Astrocyte of the cerebellum (primary cell): ENCODE measurements at regions not wholly inside any gene's neighbourhood (a gene's known extent, or its start where the extent isn't known, plus 50 kb on each side); places are given as distances from the start of the nearest gene placed in this dataset.

Experiments used
- DNase-seq: peaks from one replicate; pipeline ENCODE4 v3.0.0-alpha.2; 2011; ENCODE audit warnings: low read depth
- H3K4me3 ChIP-seq: 2 replicates; pipeline ENCODE4 v1.5.1; 2011; ENCODE audit warnings: mild to moderate bottlenecking, low read depth, low read length, moderate library complexity
- CTCF ChIP-seq: IDR thresholded peaks from 2 replicates; pipeline ENCODE4 v1.5.1; 2012; ENCODE audit warnings: low read length, low read depth, moderate library complexity, mild to moderate bottlenecking; ENCODE audit errors: missing control alignments
- in situ Hi-C: cut with HindIII; loops from 2 replicates; pipeline ENCODE4 v1.10.0; 2017; ENCODE audit warnings: low sequenced_read_pairs

DNA sequence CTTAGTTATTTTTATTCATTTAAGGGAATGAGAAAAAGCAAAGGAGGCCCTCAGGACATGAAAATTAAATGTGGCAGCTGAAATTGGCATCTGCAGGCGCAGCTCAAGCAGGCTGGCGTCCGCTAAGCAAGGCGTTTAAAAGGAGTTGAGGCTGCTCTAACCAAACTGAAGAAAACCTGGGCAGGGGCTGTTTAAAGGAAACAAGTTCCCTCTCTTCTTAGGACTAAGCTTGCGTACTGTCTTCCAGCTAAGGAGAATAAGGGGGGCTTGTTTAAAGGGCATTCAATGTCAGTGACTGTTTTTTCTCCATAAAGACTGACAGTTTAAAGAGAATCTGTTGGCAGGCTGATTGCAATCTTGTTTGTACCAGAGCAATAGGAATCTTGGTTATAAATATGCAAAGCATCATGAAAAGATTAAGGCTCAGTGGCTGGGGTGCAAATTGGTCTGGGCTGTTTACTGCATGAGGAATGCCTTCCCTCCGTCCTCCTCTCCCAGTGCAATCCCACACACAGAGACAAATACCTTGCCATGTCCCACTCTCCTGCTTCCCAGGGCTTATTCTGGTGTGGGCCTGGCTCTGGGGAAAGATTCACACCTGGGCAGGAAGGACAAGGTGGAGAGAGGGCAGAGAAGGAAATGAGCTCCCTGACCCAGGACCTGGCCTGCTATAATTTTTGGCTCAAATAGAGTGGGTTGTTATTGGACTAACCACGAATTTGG is 85.9 kb upstream of the LIFR start:
- in situ Hi-C loops: no loop called here
- no peak for TF ChIP-seq CTCF
- no peak overlapping the region for H3K4me3 ChIP-seq
- no peak for DNase-seq

DNA sequence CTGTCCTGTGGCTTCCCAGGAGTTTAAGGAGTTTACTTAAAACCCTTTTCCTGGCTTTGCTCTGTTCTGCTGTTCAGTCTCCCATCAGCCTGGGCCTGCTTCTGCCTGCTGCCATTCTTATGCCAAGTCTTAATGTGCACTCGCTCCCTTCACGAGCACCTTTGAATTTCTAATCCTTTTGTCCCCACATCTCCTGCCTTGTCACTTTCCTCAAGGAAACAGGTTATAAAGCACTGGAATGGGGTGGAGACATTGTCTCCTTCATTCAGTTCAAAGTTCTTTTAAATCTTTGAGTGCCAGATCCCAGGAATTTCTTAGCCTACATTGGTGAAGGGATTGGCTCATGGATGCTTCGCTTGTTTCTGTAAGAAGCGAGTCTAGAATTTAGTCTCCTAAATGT is 87.2 kb upstream of the LIFR start:
- no peak overlapping the region for H3K4me3 ChIP-seq
- no peak for DNase-seq
- TF ChIP-seq CTCF: no peak
- in situ Hi-C loops: no loop called here

DNA sequence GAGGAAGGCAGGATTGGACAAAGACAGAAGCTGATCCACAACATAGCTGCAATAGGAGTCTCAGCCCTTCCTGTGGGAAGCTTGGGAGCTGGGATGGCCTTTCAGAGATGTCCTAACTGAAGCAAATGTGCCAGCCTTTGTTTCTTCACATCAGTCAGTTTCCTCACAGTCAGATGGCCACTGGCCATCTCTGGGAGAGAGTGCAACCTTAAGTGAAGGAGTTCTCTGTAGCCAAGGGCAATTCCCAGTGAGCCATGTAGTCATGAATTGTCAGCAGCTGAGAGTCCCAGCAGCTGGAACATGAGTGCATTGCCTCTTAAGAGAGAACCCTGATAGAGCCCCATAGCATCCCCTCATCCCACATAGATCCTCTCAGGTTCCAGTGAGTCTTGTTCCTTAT is 89.1 kb upstream of the LIFR start:
- no peak overlapping the region for H3K4me3 ChIP-seq
- in situ Hi-C loops: no loop called here
- no peak for DNase-seq
- no peak for TF ChIP-seq CTCF

GRCh38 chr5:38648703-38649291 is 92.4 kb upstream of the LIFR start:
- no peak overlapping the region for H3K4me3 ChIP-seq
- no peak for DNase-seq
- TF ChIP-seq CTCF: no peak
- in situ Hi-C loops: no loop called here

- no peak for DNase-seq
- H3K4me3 ChIP-seq: no peak overlapping the region
- in situ Hi-C loops: no loop called here
- TF ChIP-seq CTCF: no peak
These were observed 94.1 kb upstream of the LIFR start for GRCh38 chr5:38650540-38650939.

GRCh38 chr5:38650946-38651345 is 94.5 kb upstream of the LIFR start:
- TF ChIP-seq CTCF: no peak
- H3K4me3 ChIP-seq: no peak overlapping the region
- in situ Hi-C loops: no loop called here
- DNase-seq: no peak

DNA sequence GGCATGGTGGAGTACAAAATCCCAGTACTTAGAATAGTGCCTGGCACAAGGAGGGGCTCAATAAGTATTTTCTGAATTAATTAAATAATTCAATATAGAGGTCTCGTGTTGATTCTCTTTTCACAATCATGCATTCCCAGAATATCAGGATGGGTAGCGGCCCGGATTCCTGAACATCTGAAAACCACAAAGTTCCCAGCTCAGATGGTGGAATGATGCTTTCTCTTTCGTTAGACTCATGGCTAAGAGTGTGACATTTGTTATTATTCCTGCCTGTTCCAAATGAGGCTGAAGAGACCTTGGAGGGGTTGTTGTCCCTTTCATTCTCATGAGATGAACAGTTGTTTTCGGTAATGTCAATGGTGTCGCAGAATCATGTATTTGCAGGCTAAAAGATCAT is 95.4 kb upstream of the LIFR start:
- DNase-seq: no peak
- TF ChIP-seq CTCF: no peak
- in situ Hi-C loops: no loop called here
- no peak overlapping the region for H3K4me3 ChIP-seq
